K562 (cell line): ENCODE measurements at regions not wholly inside any gene's neighbourhood (a gene's known extent, or its start where the extent isn't known, plus 50 kb on each side); places are given as distances from the start of the nearest gene placed in this dataset.

Source experiments
- ATAC-seq: fragments of 200-7000 bp; cut with Tn5 transposase; 3 replicates; pipeline ENCODE4 v1.9.1; 2020; ENCODE audit warnings: moderate library complexity
- BruUV-seq: library from RNA; stranded (reverse); fragments of 400-500 nt; replicated peaks from 2 replicates; lab custom pipeline; 2021; lab: Mats Ljungman, UMichigan
- CTCF ChIA-PET: fragments of 300-600 bp; formaldehyde crosslinking; extraction: SDS; loops from one replicate; lab custom pipeline; 2021; ENCODE audit warnings: low intra/inter-chr PET ratio; lab: Yijun Ruan, JAX
- POLR2A ChIA-PET: fragments of 300-600, 350-650 bp; sonication (Branson Sonifier 250); formaldehyde crosslinking; extraction: SDS; loops from one replicate; lab custom pipeline; 2021; ENCODE audit warnings: antibody characterized with exemption, inconsistent platforms; lab: Yijun Ruan, JAX
- DNase-seq, 4 experiments: peaks; one replicate each; pipeline versions ENCODE4 v3.0.0 to v3.0.0-alpha.2; 2011 to 2018; ENCODE audit warnings: low spot score in 3 of 4, mixed read lengths in 3 of 4; ENCODE audit errors: extremely low read depth in 1 of 4
- FAIRE-seq: peaks from 2 replicates; lab custom pipeline; 2011; peaks lifted over from hg19 to GRCh38; lab: Jason Lieb, UNC
- H2AFZ ChIP-seq: 2 replicates; pipeline ENCODE4 v1.6.0; 2011; ENCODE audit warnings: low read depth, low read length, control low read depth, inconsistent platforms
- H3K27ac ChIP-seq: fragments of 200-600 bp; 3 replicates; pipeline ENCODE4 v1.8.0; 2011; ENCODE audit warnings: low read depth, mild to moderate bottlenecking, control low read depth, inconsistent platforms, low read length, moderate library complexity, mixed read lengths; ENCODE audit errors: extremely low read depth
- H3K27me3 ChIP-seq, 2 experiments: fragments of 300-600 bp in 1 of 2; 2 replicates in 1 of 2; 3 replicates in 1 of 2; pipeline versions ENCODE4 v1.6.0 to v1.8.0; 2011; ENCODE audit warnings: inconsistent platforms in 2 of 2, low read length in 2 of 2, mild to moderate bottlenecking in 1 of 2, mixed read lengths in 1 of 2, moderate library complexity in 1 of 2; ENCODE audit not compliant: control insufficient read depth in 2 of 2, insufficient read depth in 2 of 2
- H3K36me3 ChIP-seq: fragments of 300-600 bp; 3 replicates; pipeline ENCODE4 v1.8.0; 2011; ENCODE audit warnings: mild to moderate bottlenecking, low read length, inconsistent platforms; ENCODE audit not compliant: control insufficient read depth, insufficient read depth
- H3K4me1 ChIP-seq, 2 experiments: fragments of 200-600 bp in 1 of 2; replicated peaks in 1 of 2; 2 replicates in 1 of 2; 3 replicates in 1 of 2; pipeline versions ENCODE4 v1.5.1 to v1.8.0; 2011; ENCODE audit warnings: inconsistent platforms in 2 of 2, low read length in 2 of 2, mild to moderate bottlenecking in 1 of 2, mixed read lengths in 1 of 2, moderate library complexity in 1 of 2; ENCODE audit not compliant: control insufficient read depth in 2 of 2, insufficient read depth in 2 of 2
- H3K4me2 ChIP-seq: 2 replicates; pipeline ENCODE4 v1.6.1; 2011; ENCODE audit warnings: low read length, control low read depth, inconsistent platforms, mixed read lengths; ENCODE audit not compliant: insufficient read depth
- H3K4me3 ChIP-seq: fragments of 200-600 bp; sonication (generic), shearing (Covaris generic); 2 replicates; pipeline ENCODE4 v1.5.1; 2016; ENCODE audit warnings: control low read depth, inconsistent platforms
- H3K79me2 ChIP-seq: fragments of 200-600 bp; 3 replicates; pipeline ENCODE4 v1.8.0; 2011; ENCODE audit warnings: low read length, inconsistent platforms; ENCODE audit not compliant: control insufficient read depth, insufficient read depth
- H3K9ac ChIP-seq, 2 experiments: 2 replicates each; pipeline versions ENCODE4 v1.6.0 to v1.6.1; 2011; ENCODE audit warnings: low read depth in 2 of 2, low read length in 2 of 2, control low read depth in 1 of 2, inconsistent platforms in 1 of 2, mild to moderate bottlenecking in 1 of 2, mixed read lengths in 1 of 2; ENCODE audit not compliant: insufficient read depth in 1 of 2
- H3K9me1 ChIP-seq: one replicate; pipeline ENCODE4 v1.6.0; 2011; ENCODE audit warnings: inconsistent platforms, mild to moderate bottlenecking, low read length, moderate library complexity; ENCODE audit not compliant: control insufficient read depth, insufficient read depth
- H3K9me3 ChIP-seq: replicated peaks from 2 replicates; pipeline ENCODE4 v1.5.1; 2011; ENCODE audit warnings: low read depth, low read length, inconsistent platforms; ENCODE audit not compliant: control insufficient read depth, insufficient read depth
- H4K20me1 ChIP-seq: replicated peaks from 2 replicates; pipeline ENCODE4 v1.6.1; 2011; ENCODE audit warnings: low read length, inconsistent platforms, mixed read lengths; ENCODE audit not compliant: control insufficient read depth, insufficient read depth
- DIDO1 ChIP-seq: fragments of 450-650 bp; IDR thresholded peaks from 2 replicates; pipeline ENCODE4 v1.6.1; 2016; ENCODE audit warnings: low read depth, missing biosample characterization, missing genetic modification characterization
- HDAC6 ChIP-seq: IDR thresholded peaks from 2 replicates; pipeline ENCODE4 v1.6.1; 2012; ENCODE audit warnings: low read depth, mild to moderate bottlenecking, control low read depth, inconsistent platforms, low read length, moderate library complexity
- RBBP5 ChIP-seq: fragments of 200-600 bp; sonication (generic); IDR thresholded peaks from 2 replicates; pipeline ENCODE4 v1.6.1; 2012; ENCODE audit warnings: borderline replicate concordance, mild to moderate bottlenecking, low read length, control low read depth, inconsistent platforms; ENCODE audit not compliant: insufficient read depth, poor library complexity, severe bottlenecking
- TAF15 ChIP-seq: fragments of 200-400 bp; formaldehyde crosslinking; IDR thresholded peaks from 2 replicates; pipeline ENCODE4 v1.6.1; 2017; ENCODE audit warnings: mild to moderate bottlenecking, low read depth, low read length, moderate library complexity
- TEAD4 ChIP-seq, 2 experiments: sonication (generic) in 1 of 2; formaldehyde crosslinking in 1 of 2; IDR thresholded peaks; 2 replicates each; pipeline versions ENCODE4 v1.6.1 to v1.8.0; 2012 to 2022; ENCODE audit warnings: borderline replicate concordance in 1 of 2, inconsistent platforms in 1 of 2, low read length in 1 of 2, mild to moderate bottlenecking in 1 of 2, missing genetic modification reagents in 1 of 2
- XRCC3 ChIP-seq: fragments of 450-650 bp; IDR thresholded peaks from 2 replicates; pipeline ENCODE4 v1.6.1; 2017; ENCODE audit warnings: mild to moderate bottlenecking, moderate library complexity
- ZNF232 ChIP-seq: sonication (generic); formaldehyde crosslinking; IDR thresholded peaks from 2 replicates; pipeline ENCODE4 v1.8.0; 2022; ENCODE audit warnings: mild to moderate bottlenecking, missing genetic modification reagents
- ZNF785 ChIP-seq: fragments of 250-450 bp; sonication (Bioruptor Pico); IDR thresholded peaks from 2 replicates; pipeline ENCODE4 v1.4.0; 2020; ENCODE audit warnings: mild to moderate bottlenecking
- ZNF79 ChIP-seq: fragments of 250-450 bp; sonication (Bioruptor Pico); IDR thresholded peaks from 2 replicates; pipeline ENCODE4 v1.4.0; 2020; ENCODE audit warnings: low read depth, mild to moderate bottlenecking, moderate library complexity
- WGBS: fragments of 100-300 bp; shearing (Covaris generic); methylation state at CpG from one replicate; pipeline ENCODE4 v1.1.6; 2016; ENCODE audit warnings: low coverage, mixed read lengths; ENCODE audit not compliant: insufficient coverage; ENCODE audit errors: missing lambda C conversion rate; 5-methylcytosine and 5-hydroxymethylcytosine counted together
- in situ Hi-C: fragments of 300-500 bp; cut with MboI; formaldehyde crosslinking; loops from 4 replicates; pipeline ENCODE4 v1.15.0; 2018; ENCODE audit warnings: inconsistent platforms, mixed read lengths
- intact Hi-C: fragments of 100-400 bp; cut with micrococcal nuclease; formaldehyde crosslinking; loops from 2 replicates; pipeline ENCODE4 v1.14.2; 2022
- TF ChIP-seq, protein P1 (sequence below): sonication (generic); formaldehyde crosslinking; IDR thresholded peaks from 2 replicates; pipeline ENCODE4 v1.8.0; 2022; ENCODE audit warnings: missing genetic modification reagents, mild to moderate bottlenecking, borderline replicate concordance
- TF ChIP-seq, protein P2 (sequence below), 2 experiments: fragments of 450-650 bp; IDR thresholded peaks; 2 replicates each; pipeline ENCODE4 v1.6.1; 2018; ENCODE audit warnings: mild to moderate bottlenecking in 2 of 2, low read depth in 1 of 2; ENCODE audit not compliant: partially characterized antibody in 2 of 2

DNA sequence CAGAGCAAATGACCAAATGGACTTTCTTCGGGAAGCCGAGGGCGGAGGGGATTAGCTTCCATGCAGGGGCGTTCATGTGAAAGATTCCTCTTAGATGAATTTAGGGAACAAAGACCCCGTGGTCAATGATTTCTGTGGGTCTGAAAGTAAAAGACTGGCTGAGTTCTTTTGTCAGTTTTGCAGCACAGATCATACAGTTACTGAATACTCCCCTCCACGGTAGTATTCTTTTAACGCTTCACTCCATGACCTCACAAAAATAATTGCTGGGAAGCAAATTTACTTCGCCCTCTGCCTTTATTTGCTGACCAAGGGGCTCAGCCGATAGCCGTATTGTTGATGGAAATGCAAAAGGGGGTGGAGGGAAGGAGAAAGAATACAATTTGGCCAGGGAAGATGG lies 86.0 kb upstream of the SALL4 start:
- CTCF ChIA-PET: no interaction called here
- Histone ChIP-seq H3K4me2 (no peak overlapping the region), H2AFZ (no peak overlapping the region), H3K4me1 (no peaks in the 10 kb centered on the region), H3K9me3 (no peaks in the 10 kb centered on the region), H3K79me2 (no peaks in the 10 kb centered on the region), H3K27ac (no peak overlapping the region), H4K20me1 (no peaks in the 10 kb centered on the region), H3K27me3 (peaks cover 4 to 8% of the 10 kb centered on the region in 2 experiments; a peak in 3 of 5 replicates), H3K36me3 (no peaks in the 10 kb centered on the region), H3K4me3 (no peak overlapping the region), H3K9ac (no peak overlapping the region), H3K9me1 (no peaks in the 10 kb centered on the region)
- WGBS: 1% methylated on average over 10 of the region's 10 CpGs
- no TSS peak for BruUV-seq
- TF ChIP-seq ZNF785 (CRISPR knock-in tag): no peak
- TF ChIP-seq XRCC3: no peak
- TF ChIP-seq ZNF79 (CRISPR knock-in tag): no peak
- TF ChIP-seq DIDO1: no peak
- TF ChIP-seq TAF15: no peak
- TF ChIP-seq ZNF232 (CRISPR knock-in tag): no peak
- TF ChIP-seq, protein P1, sequence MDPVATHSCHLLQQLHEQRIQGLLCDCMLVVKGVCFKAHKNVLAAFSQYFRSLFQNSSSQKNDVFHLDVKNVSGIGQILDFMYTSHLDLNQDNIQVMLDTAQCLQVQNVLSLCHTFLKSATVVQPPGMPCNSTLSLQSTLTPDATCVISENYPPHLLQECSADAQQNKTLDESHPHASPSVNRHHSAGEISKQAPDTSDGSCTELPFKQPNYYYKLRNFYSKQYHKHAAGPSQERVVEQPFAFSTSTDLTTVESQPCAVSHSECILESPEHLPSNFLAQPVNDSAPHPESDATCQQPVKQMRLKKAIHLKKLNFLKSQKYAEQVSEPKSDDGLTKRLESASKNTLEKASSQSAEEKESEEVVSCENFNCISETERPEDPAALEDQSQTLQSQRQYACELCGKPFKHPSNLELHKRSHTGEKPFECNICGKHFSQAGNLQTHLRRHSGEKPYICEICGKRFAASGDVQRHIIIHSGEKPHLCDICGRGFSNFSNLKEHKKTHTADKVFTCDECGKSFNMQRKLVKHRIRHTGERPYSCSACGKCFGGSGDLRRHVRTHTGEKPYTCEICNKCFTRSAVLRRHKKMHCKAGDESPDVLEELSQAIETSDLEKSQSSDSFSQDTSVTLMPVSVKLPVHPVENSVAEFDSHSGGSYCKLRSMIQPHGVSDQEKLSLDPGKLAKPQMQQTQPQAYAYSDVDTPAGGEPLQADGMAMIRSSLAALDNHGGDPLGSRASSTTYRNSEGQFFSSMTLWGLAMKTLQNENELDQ (CRISPR knock-in tag): no peak
- TF ChIP-seq HDAC6: no peak
- TF ChIP-seq, protein P2, sequence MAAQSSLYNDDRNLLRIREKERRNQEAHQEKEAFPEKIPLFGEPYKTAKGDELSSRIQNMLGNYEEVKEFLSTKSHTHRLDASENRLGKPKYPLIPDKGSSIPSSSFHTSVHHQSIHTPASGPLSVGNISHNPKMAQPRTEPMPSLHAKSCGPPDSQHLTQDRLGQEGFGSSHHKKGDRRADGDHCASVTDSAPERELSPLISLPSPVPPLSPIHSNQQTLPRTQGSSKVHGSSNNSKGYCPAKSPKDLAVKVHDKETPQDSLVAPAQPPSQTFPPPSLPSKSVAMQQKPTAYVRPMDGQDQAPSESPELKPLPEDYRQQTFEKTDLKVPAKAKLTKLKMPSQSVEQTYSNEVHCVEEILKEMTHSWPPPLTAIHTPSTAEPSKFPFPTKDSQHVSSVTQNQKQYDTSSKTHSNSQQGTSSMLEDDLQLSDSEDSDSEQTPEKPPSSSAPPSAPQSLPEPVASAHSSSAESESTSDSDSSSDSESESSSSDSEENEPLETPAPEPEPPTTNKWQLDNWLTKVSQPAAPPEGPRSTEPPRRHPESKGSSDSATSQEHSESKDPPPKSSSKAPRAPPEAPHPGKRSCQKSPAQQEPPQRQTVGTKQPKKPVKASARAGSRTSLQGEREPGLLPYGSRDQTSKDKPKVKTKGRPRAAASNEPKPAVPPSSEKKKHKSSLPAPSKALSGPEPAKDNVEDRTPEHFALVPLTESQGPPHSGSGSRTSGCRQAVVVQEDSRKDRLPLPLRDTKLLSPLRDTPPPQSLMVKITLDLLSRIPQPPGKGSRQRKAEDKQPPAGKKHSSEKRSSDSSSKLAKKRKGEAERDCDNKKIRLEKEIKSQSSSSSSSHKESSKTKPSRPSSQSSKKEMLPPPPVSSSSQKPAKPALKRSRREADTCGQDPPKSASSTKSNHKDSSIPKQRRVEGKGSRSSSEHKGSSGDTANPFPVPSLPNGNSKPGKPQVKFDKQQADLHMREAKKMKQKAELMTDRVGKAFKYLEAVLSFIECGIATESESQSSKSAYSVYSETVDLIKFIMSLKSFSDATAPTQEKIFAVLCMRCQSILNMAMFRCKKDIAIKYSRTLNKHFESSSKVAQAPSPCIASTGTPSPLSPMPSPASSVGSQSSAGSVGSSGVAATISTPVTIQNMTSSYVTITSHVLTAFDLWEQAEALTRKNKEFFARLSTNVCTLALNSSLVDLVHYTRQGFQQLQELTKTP (IDR thresholded peaks at IDR 0.05; ENCODE audit: low read depth in 1 of 2, partially characterized antibody in 2 of 2): no peak
- TF ChIP-seq TEAD4 (IDR thresholded peaks at IDR 0.05; ENCODE audit: low read length): no peak
- no peak for TF ChIP-seq TEAD4 (CRISPR knock-in tag; IDR thresholded peaks at IDR 0.05; ENCODE audit: borderline replicate concordance)
- no peak for TF ChIP-seq RBBP5
- ATAC-seq (no peak), FAIRE-seq (no peak), DNase-seq (no peak)
- in situ Hi-C loops (no loop called here), intact Hi-C loops (no loop called here)
- POLR2A ChIA-PET: interaction anchor here (0.6 kb wide), 1 partner anchor 452 kb away, joined by 3 read pairs; no protein-coding TSS in a partner anchor
